SK-N-SH (cell line): ENCODE measurements at regions not wholly inside any gene's neighbourhood (a gene's known extent, or its start where the extent isn't known, plus 50 kb on each side); places are given as distances from the start of the nearest gene placed in this dataset.

Experiments used
- CTCF ChIA-PET: fragments of 300-600, 350-600 bp; formaldehyde crosslinking; extraction: SDS; loops from one replicate; lab custom pipeline; 2021; lab: Yijun Ruan, JAX
- POLR2A ChIA-PET: fragments of 350-600 bp; sonication (Branson Sonifier 250); formaldehyde crosslinking; extraction: SDS; loops from one replicate; lab custom pipeline; 2020; ENCODE audit warnings: antibody characterized with exemption, inconsistent platforms; lab: Yijun Ruan, JAX
- DNase-seq: peaks from one replicate; pipeline ENCODE4 v3.0.0; 2012
- H2AFZ ChIP-seq: fragments of 200-600 bp; sonication (generic); 2 replicates; pipeline ENCODE4 v1.8.1; 2016; ENCODE audit warnings: antibody characterized with exemption, mild to moderate bottlenecking, low read depth
- H3F3A ChIP-seq: fragments of 200-600 bp; sonication (generic); replicated peaks from 2 replicates; pipeline ENCODE3; 2016; ENCODE audit warnings: antibody characterized with exemption, mild to moderate bottlenecking; ENCODE audit not compliant: insufficient read depth
- H3K27ac ChIP-seq, 2 experiments: fragments of 200-500 bp in 1 of 2; fragments of 200-600 bp in 1 of 2; sonication (Bioruptor generic) in 1 of 2; sonication (generic), shearing (Covaris generic) in 1 of 2; 2 replicates each; pipeline versions ENCODE4 v1.5.1 to v1.6.1; 2014 to 2016; ENCODE audit warnings: low read depth in 2 of 2, inconsistent platforms in 1 of 2, low read length in 1 of 2, mild to moderate bottlenecking in 1 of 2, mixed read lengths in 1 of 2
- H3K27me3 ChIP-seq: fragments of 200-600 bp; sonication (generic), shearing (Covaris generic); 2 replicates; pipeline ENCODE4 v1.6.1; 2016; ENCODE audit warnings: mixed run types; ENCODE audit not compliant: insufficient read depth
- H3K36me3 ChIP-seq, 2 experiments: fragments of 200-500 bp in 1 of 2; fragments of 200-600 bp in 1 of 2; sonication (Bioruptor generic) in 1 of 2; sonication (generic) in 1 of 2; replicated peaks in 1 of 2; 2 replicates each; pipeline versions ENCODE3 to v1.5.1; 2014 to 2016; ENCODE audit warnings: low read length in 1 of 2, mild to moderate bottlenecking in 1 of 2; ENCODE audit not compliant: insufficient read depth in 2 of 2, control insufficient read depth in 1 of 2
- H3K4me1 ChIP-seq, 2 experiments: fragments of 200-500 bp in 1 of 2; fragments of 200-600 bp in 1 of 2; sonication (Bioruptor generic) in 1 of 2; sonication (generic), shearing (Covaris generic) in 1 of 2; 2 replicates each; pipeline versions ENCODE4 v1.5.1 to v1.6.1; 2014 to 2016; ENCODE audit warnings: low read depth in 1 of 2, low read length in 1 of 2, mixed run types in 1 of 2; ENCODE audit not compliant: insufficient read depth in 2 of 2, control insufficient read depth in 1 of 2
- H3K4me2 ChIP-seq: fragments of 200-600 bp; sonication (generic), shearing (Covaris generic); 2 replicates; pipeline ENCODE4 v1.6.1; 2017; ENCODE audit warnings: mixed run types
- H3K4me3 ChIP-seq, 2 experiments: fragments of 200-500 bp in 1 of 2; fragments of 200-600 bp in 1 of 2; sonication (Bioruptor generic) in 1 of 2; sonication (generic), shearing (Covaris generic) in 1 of 2; 2 replicates each; pipeline versions ENCODE4 v1.5.1 to v1.8.1; 2014 to 2016; ENCODE audit warnings: low read depth in 2 of 2, inconsistent platforms in 1 of 2, low read length in 1 of 2, mild to moderate bottlenecking in 1 of 2, mixed read lengths in 1 of 2, moderate library complexity in 1 of 2
- H3K79me2 ChIP-seq: fragments of 200-600 bp; sonication (generic); 2 replicates; pipeline ENCODE4 v1.8.1; 2017; ENCODE audit warnings: mild to moderate bottlenecking; ENCODE audit not compliant: insufficient read depth
- H3K9ac ChIP-seq: fragments of 200-600 bp; sonication (generic); 2 replicates; pipeline ENCODE4 v1.6.1; 2017; ENCODE audit warnings: mixed run types
- H3K9me2 ChIP-seq: fragments of 200-600 bp; sonication (generic); 2 replicates; pipeline ENCODE4 v1.6.1; 2017; ENCODE audit warnings: mixed run types
- H3K9me3 ChIP-seq: fragments of 200-600 bp; sonication (generic); 2 replicates; pipeline ENCODE4 v1.6.1; 2017; ENCODE audit warnings: mixed run types, mild to moderate bottlenecking, moderate library complexity
- H4K20me1 ChIP-seq: fragments of 200-600 bp; sonication (generic); 2 replicates; pipeline ENCODE4 v1.6.1; 2017; ENCODE audit warnings: mild to moderate bottlenecking, mixed run types; ENCODE audit not compliant: insufficient read depth
- CTCF ChIP-seq: fragments of 200-600 bp; sonication (generic); IDR thresholded peaks from 2 replicates; pipeline ENCODE4 v1.6.1; 2017; ENCODE audit warnings: antibody characterized with exemption, mild to moderate bottlenecking, moderate library complexity
- ELF1 ChIP-seq: IDR thresholded peaks from 2 replicates; pipeline ENCODE4 v1.4.0; 2012
- EP300 ChIP-seq, 2 experiments: IDR thresholded peaks; 2 replicates each; pipeline versions ENCODE4 v1.4.0 to v1.6.1; 2012; ENCODE audit warnings: borderline replicate concordance in 1 of 2, low read depth in 1 of 2, low read length in 1 of 2
- FOSL2 ChIP-seq: IDR thresholded peaks from 2 replicates; pipeline ENCODE4 v1.4.0; 2012; ENCODE audit warnings: low read depth, mild to moderate bottlenecking, moderate library complexity, borderline replicate concordance
- FOXJ3 ChIP-seq: sonication (generic); formaldehyde crosslinking; IDR thresholded peaks from 2 replicates; pipeline ENCODE4 v1.5.1; 2020; ENCODE audit warnings: mild to moderate bottlenecking, missing genetic modification reagents
- IRF3 ChIP-seq: fragments of 150-350 bp; IDR thresholded peaks from 2 replicates; pipeline ENCODE4 v1.6.1; 2016; ENCODE audit warnings: mild to moderate bottlenecking, low read depth, low read length
- JUND ChIP-seq: IDR thresholded peaks from 2 replicates; pipeline ENCODE4 v1.4.0; 2012
- MAX ChIP-seq: IDR thresholded peaks from 2 replicates; pipeline ENCODE4 v1.4.0; 2012; ENCODE audit warnings: low read depth
- NFIC ChIP-seq: IDR thresholded peaks from 2 replicates; pipeline ENCODE4 v1.4.0; 2012; ENCODE audit warnings: borderline replicate concordance
- POLR2AphosphoS5 ChIP-seq: IDR thresholded peaks from 2 replicates; pipeline ENCODE4 v1.6.1; 2012; ENCODE audit warnings: low read depth, low read length
- RCOR1 ChIP-seq: fragments of 150-350 bp; IDR thresholded peaks from 2 replicates; pipeline ENCODE4 v1.6.1; 2017; ENCODE audit warnings: antibody characterized with exemption, low read length
- RFX5 ChIP-seq: IDR thresholded peaks from 2 replicates; pipeline ENCODE4 v1.6.1; 2012; ENCODE audit warnings: mild to moderate bottlenecking, improper control_type of control experiment, low read length
- RXRA ChIP-seq: IDR thresholded peaks from 2 replicates; pipeline ENCODE4 v1.4.0; 2012; ENCODE audit warnings: low read depth, mild to moderate bottlenecking, borderline replicate concordance
- SIN3A ChIP-seq: IDR thresholded peaks from 2 replicates; pipeline ENCODE4 v1.6.1; 2012; ENCODE audit warnings: low read depth, mild to moderate bottlenecking, low read length, moderate library complexity, borderline replicate concordance
- SMC3 ChIP-seq: IDR thresholded peaks from 2 replicates; pipeline ENCODE4 v1.6.1; 2012; ENCODE audit warnings: low read depth, low read length, improper control_type of control experiment
- TAF1 ChIP-seq: IDR thresholded peaks from 2 replicates; pipeline ENCODE4 v1.6.1; 2012; ENCODE audit warnings: low read depth, mild to moderate bottlenecking, low read length, moderate library complexity, borderline replicate concordance
- TCF12 ChIP-seq: IDR thresholded peaks from 2 replicates; pipeline ENCODE4 v1.4.0; 2012
- TEAD4 ChIP-seq: IDR thresholded peaks from 2 replicates; pipeline ENCODE4 v1.4.0; 2012; ENCODE audit warnings: mild to moderate bottlenecking, borderline replicate concordance; ENCODE audit not compliant: insufficient read depth
- YY1 ChIP-seq: IDR thresholded peaks from 2 replicates; pipeline ENCODE4 v1.4.0; 2012; ENCODE audit warnings: low read depth, mild to moderate bottlenecking
- WGBS: methylation state at CpG from one replicate; pipeline ENCODE4 v1.1.6; 2017; ENCODE audit warnings: low lambda C conversion rate; 5-methylcytosine and 5-hydroxymethylcytosine counted together

- H3K4me3 ChIP-seq = no peak overlapping the region
- TF ChIP-seq TEAD4 (no peak), NFIC (no peak), FOSL2 (no peak), TCF12 (no peak), MAX (no peak), FOXJ3 (CRISPR knock-in tag) (no peak), TAF1 (no peak), SIN3A (no peak), RFX5 (no peak), SMC3 (no peak), RXRA (no peak), JUND (no peak), RCOR1 (no peak), POLR2AphosphoS5 (no peak), EP300 (IDR thresholded peaks at IDR 0.05; ENCODE audit: borderline replicate concordance in 1 of 2, low read depth in 1 of 2, low read length in 1 of 2) (no peak), CTCF (no peak), YY1 (no peak), IRF3 (no peak), ELF1 (no peak)
- H3K9ac ChIP-seq = no peak overlapping the region
- ChIA-PET POLR2A (no interaction called here), CTCF (no interaction called here)
- no peaks in the 10 kb centered on the region for H3K36me3 ChIP-seq
- no peaks in the 10 kb centered on the region for H3K27me3 ChIP-seq
- no peak for DNase-seq
- no peak overlapping the region for H3K27ac ChIP-seq
- H2AFZ ChIP-seq = no peak overlapping the region
- H4K20me1 ChIP-seq = no peaks in the 10 kb centered on the region
- no peaks in the 10 kb centered on the region; a peak in 2 of 4 replicates for H3K4me1 ChIP-seq
- no peaks in the 10 kb centered on the region for H3K9me3 ChIP-seq
- H3K9me2 ChIP-seq = no peaks in the 10 kb centered on the region
- H3K4me2 ChIP-seq = no peak overlapping the region
- H3K79me2 ChIP-seq = no peaks in the 10 kb centered on the region
- H3F3A ChIP-seq = no peaks in the 10 kb centered on the region
- WGBS = 71% methylated on average over 1 of the region's 1 CpG
Observed at GRCh38 chr21:27814226-27814625, 847.3 kb upstream of the ADAMTS5 start.
